ENCODE measurements at regions not wholly inside any gene's neighbourhood (a gene's known extent, or its start where the extent isn't known, plus 50 kb on each side); places are given as distances from the start of the nearest gene placed in this dataset.

DNA sequence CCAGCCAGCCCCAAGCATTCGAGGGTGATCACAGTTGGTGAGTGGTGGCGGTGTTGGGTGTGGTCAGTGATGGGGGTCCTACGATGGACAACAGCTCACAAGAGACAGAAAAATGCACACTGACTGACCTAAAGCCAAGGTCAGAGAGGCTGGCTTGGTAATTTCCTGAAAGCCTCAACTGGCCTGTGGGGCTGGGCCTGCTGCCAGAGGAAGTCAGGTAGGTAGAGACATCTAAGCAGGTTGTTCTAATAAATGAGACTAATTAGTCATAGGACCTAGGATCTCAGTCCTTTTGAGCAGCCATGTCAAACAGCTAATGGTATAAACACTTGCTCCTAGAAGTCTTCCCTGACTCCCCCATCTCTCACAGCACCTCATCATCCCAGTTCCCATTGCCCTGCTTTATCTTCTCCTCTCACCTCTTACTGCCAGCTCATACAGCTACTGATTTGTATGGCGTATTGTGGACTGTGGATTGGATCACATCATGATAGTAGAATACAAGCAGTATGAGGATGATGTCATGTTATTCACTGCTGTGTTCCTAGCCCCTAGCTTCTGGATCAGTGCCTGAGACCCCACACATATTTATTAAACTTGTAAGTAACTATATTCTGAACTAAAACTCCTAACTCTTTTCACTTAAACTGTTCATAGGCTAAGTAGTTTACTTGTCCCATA is 262.9 kb upstream of the KLHL29 start:
- Histone ChIP-seq H3K9me3 (ENCODE audit: insufficient read depth, low read length, severe bottlenecking) (no peaks in the 10 kb centered on the region), H3K4me3 (ENCODE audit: low read depth in 1 of 2, low read length in 2 of 2) (no peak overlapping the region), H3K27me3 (ENCODE audit: insufficient read depth, low read length, poor library complexity) (no peaks in the 10 kb centered on the region), H3K79me2 (ENCODE audit: insufficient read depth, low read length) (no peaks in the 10 kb centered on the region), H2AFZ (ENCODE audit: low read depth, low read length) (no peak overlapping the region), H3K27ac (ENCODE audit: low read length) (no peak overlapping the region), H3K4me2 (ENCODE audit: insufficient read depth, low read length) (no peak overlapping the region), H3K36me3 (ENCODE audit: insufficient read depth, low read length) (no peaks in the 10 kb centered on the region), H4K20me1 (ENCODE audit: insufficient read depth, low read length) (no peaks in the 10 kb centered on the region), H3K4me1 (ENCODE audit: insufficient read depth, low read length) (no peaks in the 10 kb centered on the region), H3K9ac (ENCODE audit: low read depth, low read length) (no peak overlapping the region)
- TF ChIP-seq, protein P1, sequence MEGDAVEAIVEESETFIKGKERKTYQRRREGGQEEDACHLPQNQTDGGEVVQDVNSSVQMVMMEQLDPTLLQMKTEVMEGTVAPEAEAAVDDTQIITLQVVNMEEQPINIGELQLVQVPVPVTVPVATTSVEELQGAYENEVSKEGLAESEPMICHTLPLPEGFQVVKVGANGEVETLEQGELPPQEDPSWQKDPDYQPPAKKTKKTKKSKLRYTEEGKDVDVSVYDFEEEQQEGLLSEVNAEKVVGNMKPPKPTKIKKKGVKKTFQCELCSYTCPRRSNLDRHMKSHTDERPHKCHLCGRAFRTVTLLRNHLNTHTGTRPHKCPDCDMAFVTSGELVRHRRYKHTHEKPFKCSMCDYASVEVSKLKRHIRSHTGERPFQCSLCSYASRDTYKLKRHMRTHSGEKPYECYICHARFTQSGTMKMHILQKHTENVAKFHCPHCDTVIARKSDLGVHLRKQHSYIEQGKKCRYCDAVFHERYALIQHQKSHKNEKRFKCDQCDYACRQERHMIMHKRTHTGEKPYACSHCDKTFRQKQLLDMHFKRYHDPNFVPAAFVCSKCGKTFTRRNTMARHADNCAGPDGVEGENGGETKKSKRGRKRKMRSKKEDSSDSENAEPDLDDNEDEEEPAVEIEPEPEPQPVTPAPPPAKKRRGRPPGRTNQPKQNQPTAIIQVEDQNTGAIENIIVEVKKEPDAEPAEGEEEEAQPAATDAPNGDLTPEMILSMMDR (IDR thresholded peaks at IDR 0.05; ENCODE audit: borderline replicate concordance, extremely low read depth, low read length, poor library complexity, severe bottlenecking): no peak
- TF ChIP-seq EZH2 (IDR thresholded peaks at IDR 0.05; ENCODE audit: borderline replicate concordance, low read depth, low read length, severe bottlenecking): no peak
- ATAC-seq (ENCODE audit: insufficient read depth, low read depth) (no peak), DNase-seq (no peak)

- H3K36me3 ChIP-seq (ENCODE audit: insufficient read depth, low read length): no peaks in the 10 kb centered on the region
- no peak overlapping the region for H3K27ac ChIP-seq (ENCODE audit: low read length)
- H4K20me1 ChIP-seq (ENCODE audit: insufficient read depth, low read length): no peaks in the 10 kb centered on the region
- H2AFZ ChIP-seq (ENCODE audit: low read depth, low read length): no peak overlapping the region
- H3K9me3 ChIP-seq (ENCODE audit: insufficient read depth, low read length, severe bottlenecking): no peaks in the 10 kb centered on the region
- no peaks in the 10 kb centered on the region for H3K79me2 ChIP-seq (ENCODE audit: insufficient read depth, low read length)
- ATAC-seq (ENCODE audit: insufficient read depth, low read depth) (no peak), DNase-seq (no peak)
- no peak overlapping the region for H3K9ac ChIP-seq (ENCODE audit: low read depth, low read length)
- H3K4me2 ChIP-seq (ENCODE audit: insufficient read depth, low read length): no peak overlapping the region
- no peaks in the 10 kb centered on the region for H3K4me1 ChIP-seq (ENCODE audit: insufficient read depth, low read length)
- H3K4me3 ChIP-seq (ENCODE audit: low read depth in 1 of 2, low read length in 2 of 2): no peak overlapping the region
- no peaks in the 10 kb centered on the region for H3K27me3 ChIP-seq (ENCODE audit: insufficient read depth, low read length, poor library complexity)
- TF ChIP-seq, protein P1 (IDR thresholded peaks at IDR 0.05; ENCODE audit: borderline replicate concordance, extremely low read depth, low read length, poor library complexity, severe bottlenecking): no peak
- TF ChIP-seq EZH2 (IDR thresholded peaks at IDR 0.05; ENCODE audit: borderline replicate concordance, low read depth, low read length, severe bottlenecking): no peak
Measured at GRCh38 chr2:23122681-23123215, 262.2 kb upstream of the KLHL29 start.

GRCh38 chr2:23123686-23124085 is 261.3 kb upstream of the KLHL29 start:
- no peaks in the 10 kb centered on the region for H3K9me3 ChIP-seq (ENCODE audit: insufficient read depth, low read length, severe bottlenecking)
- DNase-seq (no peak), ATAC-seq (ENCODE audit: insufficient read depth, low read depth) (no peak)
- no peaks in the 10 kb centered on the region for H3K4me1 ChIP-seq (ENCODE audit: insufficient read depth, low read length)
- no peaks in the 10 kb centered on the region for H3K36me3 ChIP-seq (ENCODE audit: insufficient read depth, low read length)
- no peak overlapping the region for H3K4me3 ChIP-seq (ENCODE audit: low read depth in 1 of 2, low read length in 2 of 2)
- no peak overlapping the region for H3K4me2 ChIP-seq (ENCODE audit: insufficient read depth, low read length)
- H3K27ac ChIP-seq (ENCODE audit: low read length): no peak overlapping the region
- H3K79me2 ChIP-seq (ENCODE audit: insufficient read depth, low read length): no peaks in the 10 kb centered on the region
- H4K20me1 ChIP-seq (ENCODE audit: insufficient read depth, low read length): no peaks in the 10 kb centered on the region
- H3K9ac ChIP-seq (ENCODE audit: low read depth, low read length): no peak overlapping the region
- no peak for TF ChIP-seq EZH2 (IDR thresholded peaks at IDR 0.05; ENCODE audit: borderline replicate concordance, low read depth, low read length, severe bottlenecking)
- TF ChIP-seq, protein P1 (IDR thresholded peaks at IDR 0.05; ENCODE audit: borderline replicate concordance, extremely low read depth, low read length, poor library complexity, severe bottlenecking): no peak
- no peaks in the 10 kb centered on the region for H3K27me3 ChIP-seq (ENCODE audit: insufficient read depth, low read length, poor library complexity)
- H2AFZ ChIP-seq (ENCODE audit: low read depth, low read length): no peak overlapping the region

All from DND-41 (cell line).